ENCODE measurements at regions not wholly inside any gene's neighbourhood (a gene's known extent, or its start where the extent isn't known, plus 50 kb on each side); places are given as distances from the start of the nearest gene placed in this dataset.
A peak's percentile ranks its signal among the peaks of the same experiment; 100 is the strongest.

GRCh38 chr2:157164891-157165290 is 92.6 kb upstream of the GALNT5 start:
- no peak for DNase-seq (ENCODE audit: low read depth)
- H3K4me3 ChIP-seq (ENCODE audit: low read depth, low read length): no peak overlapping the region
- TF ChIP-seq CTCF (conservative IDR thresholded peaks at IDR 0.05; ENCODE audit: low read depth, low read length): no peak

GRCh38 chr2:157168501-157168900 is 89.0 kb upstream of the GALNT5 start:
- H3K4me3 ChIP-seq (ENCODE audit: low read depth, low read length): no peak overlapping the region
- no peak for DNase-seq (ENCODE audit: low read depth)
- TF ChIP-seq CTCF (conservative IDR thresholded peaks at IDR 0.05; ENCODE audit: low read depth, low read length): no peak

GRCh38 chr2:157169889-157170288 is 87.6 kb upstream of the GALNT5 start:
- no peak for TF ChIP-seq CTCF (conservative IDR thresholded peaks at IDR 0.05; ENCODE audit: low read depth, low read length)
- DNase-seq (ENCODE audit: low read depth): no peak
- H3K4me3 ChIP-seq (ENCODE audit: low read depth, low read length): no peak overlapping the region

- peak; percentile 63 for DNase-seq (ENCODE audit: low read depth)
- no peak overlapping the region for H3K4me3 ChIP-seq (ENCODE audit: low read depth, low read length)
- no peak for TF ChIP-seq CTCF (conservative IDR thresholded peaks at IDR 0.05; ENCODE audit: low read depth, low read length)
Observed at GRCh38 chr2:157170299-157170698, 87.2 kb upstream of the GALNT5 start.

GRCh38 chr2:157172239-157172638 is 85.3 kb upstream of the GALNT5 start:
- DNase-seq (ENCODE audit: low read depth): no peak
- no peak for TF ChIP-seq CTCF (conservative IDR thresholded peaks at IDR 0.05; ENCODE audit: low read depth, low read length)

GRCh38 chr2:157172866-157173578 is 84.5 kb upstream of the GALNT5 start:
- peak overlapping the region; percentile 14 for H3K4me3 ChIP-seq (ENCODE audit: low read depth, low read length)

More at GRCh38 chr2:157172239-157172638, 85.3 kb upstream of the GALNT5 start:
- no peak overlapping the region for H3K4me3 ChIP-seq (ENCODE audit: low read depth, low read length)

More at GRCh38 chr2:157172866-157173578, 84.5 kb upstream of the GALNT5 start:
- TF ChIP-seq CTCF (conservative IDR thresholded peaks at IDR 0.05; ENCODE audit: low read depth, low read length): no peak
- peak; percentile 65 for DNase-seq (ENCODE audit: low read depth)
